ENCODE measurements at regions not wholly inside any gene's neighbourhood (a gene's known extent, or its start where the extent isn't known, plus 50 kb on each side); places are given as distances from the start of the nearest gene placed in this dataset.
"Not testable (repeated sequence)": the region's sequence is repeated elsewhere in the genome, so short reads cannot be mapped to it uniquely, and the experiment has no call there.

DNA sequence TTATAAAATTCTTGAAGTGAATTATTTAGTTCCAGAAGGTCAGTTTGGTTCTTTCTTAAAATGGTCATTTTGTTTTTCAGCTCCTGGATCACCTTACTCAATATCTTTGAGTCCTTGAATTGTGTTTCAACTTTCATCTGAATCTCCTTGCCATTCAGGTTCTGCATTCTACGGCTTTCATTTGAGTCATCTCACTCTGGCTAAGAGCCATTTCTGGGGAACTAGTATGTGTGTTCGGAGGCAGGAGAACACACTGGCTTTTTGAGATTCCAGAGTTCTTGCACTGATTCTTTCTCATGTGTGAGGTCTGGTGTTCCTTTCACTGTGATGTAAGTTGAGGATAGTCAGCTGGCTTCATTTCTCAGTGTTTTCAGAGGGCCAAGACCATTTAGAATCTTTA lies 708.4 kb upstream of the FRG1 start:
- Mint-ChIP-seq H3K4me3 (no peak overlapping the region), H3K9me3 (peaks cover 1% of the 10 kb centered on the region), H3K36me3 (no peaks in the 10 kb centered on the region), H3K4me1 (no peaks in the 10 kb centered on the region), H3K27ac (no peak overlapping the region), H3K27me3 (no peaks in the 10 kb centered on the region)
- DNase-seq: no peak

DNA sequence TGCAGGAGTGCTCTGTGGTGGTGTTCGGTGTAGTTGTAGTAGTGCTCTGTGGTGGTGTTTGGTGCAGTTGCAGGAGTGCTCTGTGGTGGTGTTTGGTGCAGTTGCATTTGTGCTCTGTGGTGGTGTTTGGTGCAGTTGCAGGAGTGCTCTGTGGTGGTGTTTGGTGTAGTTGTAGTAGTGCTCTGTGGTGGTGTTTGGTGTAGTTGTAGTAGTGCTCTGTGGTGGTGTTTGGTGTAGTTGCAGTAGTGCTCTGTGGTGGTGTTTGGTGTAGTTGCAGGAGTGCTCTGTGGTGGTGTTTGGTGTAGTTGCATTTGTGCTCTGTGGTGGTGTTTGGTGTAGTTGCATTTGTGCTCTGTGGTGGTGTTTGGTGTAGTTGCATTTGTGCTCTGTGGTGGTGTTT lies 706.9 kb upstream of the FRG1 start:
- not testable (repeated sequence) for H3K4me1 Mint-ChIP-seq, H3K9me3 Mint-ChIP-seq, H3K4me3 Mint-ChIP-seq, H3K27ac Mint-ChIP-seq, H3K27me3 Mint-ChIP-seq, DNase-seq, H3K36me3 Mint-ChIP-seq

- H3K27ac Mint-ChIP-seq, H3K36me3 Mint-ChIP-seq, H3K4me3 Mint-ChIP-seq, H3K9me3 Mint-ChIP-seq, H3K4me1 Mint-ChIP-seq, DNase-seq, H3K27me3 Mint-ChIP-seq: not testable (repeated sequence)
Observed at GRCh38 chr4:189234948-189235347, 705.7 kb upstream of the FRG1 start.

GRCh38 chr4:189235599-189235998 lies 705.1 kb upstream of the FRG1 start:
- no peaks in the 10 kb centered on the region for H3K36me3 Mint-ChIP-seq

GRCh38 chr4:189236321-189236720 lies 704.4 kb upstream of the FRG1 start:
- not testable (repeated sequence) for H3K27ac Mint-ChIP-seq, H3K36me3 Mint-ChIP-seq, DNase-seq, H3K4me1 Mint-ChIP-seq, H3K4me3 Mint-ChIP-seq, H3K27me3 Mint-ChIP-seq, H3K9me3 Mint-ChIP-seq

More at GRCh38 chr4:189235599-189235998, 705.1 kb upstream of the FRG1 start:
- no peak for DNase-seq
- no peaks in the 10 kb centered on the region for H3K27me3 Mint-ChIP-seq
- no peak overlapping the region for H3K27ac Mint-ChIP-seq
- H3K4me1 Mint-ChIP-seq: no peaks in the 10 kb centered on the region
- no peaks in the 10 kb centered on the region for H3K9me3 Mint-ChIP-seq
- no peak overlapping the region for H3K4me3 Mint-ChIP-seq

- Mint-ChIP-seq H3K27ac (no peak overlapping the region), H3K36me3 (no peaks in the 10 kb centered on the region), H3K4me3 (no peak overlapping the region), H3K4me1 (no peaks in the 10 kb centered on the region), H3K27me3 (no peaks in the 10 kb centered on the region), H3K9me3 (no peaks in the 10 kb centered on the region)
- DNase-seq: no peak
Observed at GRCh38 chr4:189237340-189237739, 703.3 kb upstream of the FRG1 start.

GRCh38 chr4:189255636-189256035 lies 685.0 kb upstream of the FRG1 start:
- H3K27ac Mint-ChIP-seq: no peak overlapping the region
- no peak for DNase-seq
- H3K36me3 Mint-ChIP-seq: no peaks in the 10 kb centered on the region
- no peaks in the 10 kb centered on the region for H3K27me3 Mint-ChIP-seq
- H3K4me1 Mint-ChIP-seq: no peaks in the 10 kb centered on the region
- H3K4me3 Mint-ChIP-seq: no peak overlapping the region
- peaks cover 8% of the 10 kb centered on the region for H3K9me3 Mint-ChIP-seq

- Mint-ChIP-seq H3K36me3 (no peaks in the 10 kb centered on the region), H3K4me1 (no peaks in the 10 kb centered on the region), H3K27me3 (no peaks in the 10 kb centered on the region), H3K27ac (no peak overlapping the region), H3K9me3 (peaks cover 21% of the 10 kb centered on the region), H3K4me3 (no peak overlapping the region)
- DNase-seq: no peak
Observed at GRCh38 chr4:189261475-189261874, 679.2 kb upstream of the FRG1 start.

- H3K4me3 Mint-ChIP-seq: no peak overlapping the region
- H3K9me3 Mint-ChIP-seq: peaks cover 18% of the 10 kb centered on the region
- no peak for DNase-seq
- H3K27me3 Mint-ChIP-seq: no peaks in the 10 kb centered on the region
- no peaks in the 10 kb centered on the region for H3K4me1 Mint-ChIP-seq
- H3K27ac Mint-ChIP-seq: no peak overlapping the region
- H3K36me3 Mint-ChIP-seq: no peaks in the 10 kb centered on the region
Observed at GRCh38 chr4:189265515-189265914, 675.2 kb upstream of the FRG1 start.

DNA sequence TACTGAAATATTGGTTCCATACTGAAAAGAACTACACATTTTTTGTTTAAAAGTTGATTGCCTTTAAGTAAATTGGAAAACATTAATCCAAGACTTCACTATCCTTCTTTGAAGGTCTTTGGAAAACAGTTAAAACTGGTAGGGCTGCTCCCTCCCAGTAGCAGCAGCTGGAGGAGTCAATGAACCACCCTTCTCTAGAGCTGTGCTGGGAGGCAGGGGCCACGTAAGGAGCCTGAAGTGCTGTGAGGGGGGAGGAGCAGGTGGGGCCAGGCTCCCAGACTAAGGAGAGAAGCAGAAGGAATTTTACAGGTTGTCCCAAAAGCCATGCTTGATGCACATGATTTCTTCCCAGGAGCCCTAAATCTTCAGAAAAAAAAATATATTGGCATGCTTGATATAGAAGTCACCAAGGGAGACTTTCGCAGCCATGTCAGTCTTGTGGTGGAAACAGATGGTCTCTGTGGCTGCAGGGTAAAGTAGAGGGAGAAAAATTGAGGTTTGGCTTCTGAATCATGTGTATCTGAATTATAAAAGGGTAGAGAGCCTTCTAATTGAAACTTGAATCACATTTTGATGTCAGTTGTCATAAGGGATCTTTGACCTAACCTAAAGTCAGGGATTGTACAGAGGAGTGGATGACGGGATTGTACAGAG lies 673.2 kb upstream of the FRG1 start:
- H3K4me1 Mint-ChIP-seq: no peaks in the 10 kb centered on the region
- H3K27me3 Mint-ChIP-seq: no peaks in the 10 kb centered on the region
- peaks cover 10% of the 10 kb centered on the region for H3K9me3 Mint-ChIP-seq
- H3K36me3 Mint-ChIP-seq: no peaks in the 10 kb centered on the region
- H3K27ac Mint-ChIP-seq: no peak overlapping the region
- H3K4me3 Mint-ChIP-seq: no peak overlapping the region
- no peak for DNase-seq

- H3K4me1 Mint-ChIP-seq: no peaks in the 10 kb centered on the region
- H3K27ac Mint-ChIP-seq: no peak overlapping the region
Observed at GRCh38 chr4:189278597-189279165, 662.0 kb upstream of the FRG1 start.

DNA sequence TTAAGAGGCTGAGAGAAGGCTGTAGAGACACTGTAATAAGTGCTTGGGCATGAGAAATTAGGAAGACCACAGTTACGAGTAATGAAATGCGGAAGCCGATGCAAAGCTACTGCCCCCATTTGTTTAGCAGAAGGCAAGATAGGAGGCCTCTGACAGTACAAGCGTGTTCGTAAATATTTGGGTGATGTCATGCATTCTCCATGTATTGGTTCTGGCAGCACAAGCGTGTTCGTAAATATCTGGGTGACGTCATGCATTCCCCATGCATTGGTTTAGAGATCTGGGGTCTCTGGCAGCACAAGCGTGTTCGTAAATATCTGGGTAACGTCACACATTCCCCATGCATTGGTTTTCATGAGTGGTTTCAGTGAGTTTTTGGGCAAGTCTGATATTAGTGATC lies 661.5 kb upstream of the FRG1 start:
- peaks cover 3% of the 10 kb centered on the region for H3K9me3 Mint-ChIP-seq
- no peak for DNase-seq
- H3K4me3 Mint-ChIP-seq: no peak overlapping the region
- no peaks in the 10 kb centered on the region for H3K4me1 Mint-ChIP-seq
- H3K27me3 Mint-ChIP-seq: no peaks in the 10 kb centered on the region
- no peak overlapping the region for H3K27ac Mint-ChIP-seq
- no peaks in the 10 kb centered on the region for H3K36me3 Mint-ChIP-seq

More at GRCh38 chr4:189278597-189279165, 662.0 kb upstream of the FRG1 start:
- Mint-ChIP-seq H3K4me3 (no peak overlapping the region), H3K27me3 (no peaks in the 10 kb centered on the region), H3K36me3 (no peaks in the 10 kb centered on the region), H3K9me3 (peaks cover 3% of the 10 kb centered on the region)
- no peak for DNase-seq

GRCh38 chr4:189285377-189285776 lies 655.3 kb upstream of the FRG1 start:
- Mint-ChIP-seq H3K27ac (no peak overlapping the region), H3K36me3 (no peaks in the 10 kb centered on the region), H3K4me1 (no peaks in the 10 kb centered on the region), H3K9me3 (peaks cover 1% of the 10 kb centered on the region), H3K27me3 (no peaks in the 10 kb centered on the region), H3K4me3 (no peak overlapping the region)
- no peak for DNase-seq

DNA sequence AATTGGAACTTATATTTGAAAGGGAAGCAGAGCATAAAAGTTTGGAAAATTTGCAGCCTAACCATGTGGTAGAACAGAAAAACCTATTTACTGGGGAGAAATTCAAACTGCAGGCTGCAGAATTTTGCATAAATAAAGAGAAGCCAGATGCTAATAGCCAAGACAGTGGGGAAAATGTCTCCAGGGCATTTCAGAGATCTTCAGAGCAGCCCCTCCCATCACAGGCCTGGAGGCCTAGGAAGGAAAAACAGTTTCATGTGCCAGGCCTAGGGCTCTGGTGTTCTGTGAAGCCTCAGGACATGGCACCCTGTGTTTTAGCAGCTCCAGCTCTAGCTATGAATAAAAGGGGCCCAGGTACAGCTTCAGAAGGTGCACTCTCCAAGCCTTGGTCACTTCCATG lies 648.7 kb upstream of the FRG1 start:
- DNase-seq: no peak
- no peaks in the 10 kb centered on the region for H3K27me3 Mint-ChIP-seq
- no peaks in the 10 kb centered on the region for H3K4me1 Mint-ChIP-seq
- no peaks in the 10 kb centered on the region for H3K36me3 Mint-ChIP-seq
- H3K27ac Mint-ChIP-seq: no peak overlapping the region
- no peaks in the 10 kb centered on the region for H3K9me3 Mint-ChIP-seq
- no peak overlapping the region for H3K4me3 Mint-ChIP-seq

DNA sequence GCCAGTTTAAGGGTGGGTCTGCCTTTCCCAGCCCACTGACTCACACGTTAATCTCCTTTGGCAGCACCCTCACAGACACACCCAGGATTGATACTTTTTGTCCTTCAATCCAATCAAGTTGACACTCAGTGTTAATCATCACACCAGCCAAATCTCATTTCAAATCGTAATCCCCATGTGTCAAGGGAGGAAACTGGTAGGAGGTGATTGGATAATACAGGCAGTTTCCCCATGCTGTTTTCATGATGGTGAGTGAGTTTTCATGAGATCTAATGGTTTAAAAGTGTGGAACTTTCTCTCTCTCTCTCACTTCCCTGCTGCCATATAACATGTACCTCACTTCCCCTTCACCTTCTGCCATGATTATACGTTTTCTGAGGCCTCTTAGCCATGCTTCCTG lies 647.2 kb upstream of the FRG1 start:
- Mint-ChIP-seq H3K4me3 (no peak overlapping the region), H3K27ac (no peak overlapping the region), H3K36me3 (no peaks in the 10 kb centered on the region), H3K27me3 (no peaks in the 10 kb centered on the region), H3K9me3 (no peaks in the 10 kb centered on the region), H3K4me1 (no peaks in the 10 kb centered on the region)
- DNase-seq: no peak

DNA sequence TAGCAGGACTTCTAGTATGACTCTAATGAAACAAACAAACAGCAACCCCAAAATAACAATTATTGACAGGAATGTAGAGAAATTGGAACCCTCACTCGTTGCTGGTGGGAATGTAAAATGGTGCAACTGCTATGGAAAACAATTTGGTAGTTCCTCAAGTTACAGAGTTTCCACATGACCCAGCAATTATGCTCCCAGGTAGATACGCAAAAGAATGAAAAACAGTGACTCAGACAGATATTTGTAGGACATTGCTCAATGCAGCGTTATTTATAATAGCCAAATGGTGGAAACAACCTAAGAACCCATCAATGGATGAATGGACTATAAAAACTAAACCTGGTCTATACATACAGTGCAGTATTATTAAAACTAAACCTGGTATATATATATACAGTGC lies 646.1 kb upstream of the FRG1 start:
- Mint-ChIP-seq H3K4me1 (no peaks in the 10 kb centered on the region), H3K27me3 (no peaks in the 10 kb centered on the region), H3K36me3 (no peaks in the 10 kb centered on the region), H3K27ac (no peak overlapping the region), H3K9me3 (no peaks in the 10 kb centered on the region), H3K4me3 (no peak overlapping the region)
- DNase-seq: no peak
